HepG2 (cell line): ENCODE measurements at regions not wholly inside any gene's neighbourhood (a gene's known extent, or its start where the extent isn't known, plus 50 kb on each side); places are given as distances from the start of the nearest gene placed in this dataset.

Experiments used
- ATF7 ChIP-seq, 2 experiments: fragments of 450-650 bp in 1 of 2; sonication (generic) in 1 of 2; formaldehyde crosslinking in 1 of 2; IDR thresholded peaks; 2 replicates each; pipeline versions ENCODE4 v1.4.0 to v1.6.1; 2016 to 2020; ENCODE audit warnings: antibody characterized with exemption in 1 of 2, mild to moderate bottlenecking in 1 of 2, missing genetic modification reagents in 1 of 2
- CEBPB ChIP-seq: IDR thresholded peaks from 2 replicates; pipeline ENCODE4 v1.6.1; 2011; ENCODE audit warnings: low read depth, low read length, improper control_type of control experiment, borderline replicate concordance
- HNF4G ChIP-seq, 2 experiments: sonication (generic) in 1 of 2; formaldehyde crosslinking in 1 of 2; IDR thresholded peaks; 2 replicates each; pipeline versions ENCODE4 v1.4.0 to v1.6.1; 2011 to 2020; ENCODE audit warnings: borderline replicate concordance in 2 of 2, low read depth in 2 of 2, mild to moderate bottlenecking in 2 of 2, low read length in 1 of 2, missing genetic modification reagents in 1 of 2, moderate library complexity in 1 of 2
- HOXA5 ChIP-seq: sonication (generic); formaldehyde crosslinking; IDR thresholded peaks from 2 replicates; pipeline ENCODE4 v1.4.0; 2020; ENCODE audit warnings: missing genetic modification reagents
- NR2C2 ChIP-seq: sonication (generic); formaldehyde crosslinking; IDR thresholded peaks from 2 replicates; pipeline ENCODE4 v1.4.0; 2020; ENCODE audit warnings: missing genetic modification reagents, mild to moderate bottlenecking, moderate library complexity, borderline replicate concordance
- SMAD3 ChIP-seq: sonication (generic); formaldehyde crosslinking; IDR thresholded peaks from 2 replicates; pipeline ENCODE4 v1.4.0; 2020; ENCODE audit warnings: missing genetic modification reagents
- TOE1 ChIP-seq: sonication (generic); formaldehyde crosslinking; IDR thresholded peaks from 2 replicates; pipeline ENCODE4 v1.4.0; 2020; ENCODE audit warnings: mild to moderate bottlenecking, missing genetic modification reagents
- USF2 ChIP-seq, 2 experiments: sonication (generic) in 1 of 2; formaldehyde crosslinking in 1 of 2; IDR thresholded peaks; 2 replicates each; pipeline versions ENCODE4 v1.5.1 to v1.6.1; 2011 to 2020; ENCODE audit warnings: borderline replicate concordance in 1 of 2, low read depth in 1 of 2, low read length in 1 of 2, mild to moderate bottlenecking in 1 of 2, missing genetic modification reagents in 1 of 2, moderate library complexity in 1 of 2
- ZNF619 ChIP-seq: sonication (generic); formaldehyde crosslinking; IDR thresholded peaks from 2 replicates; pipeline ENCODE4 v1.4.0; 2020; ENCODE audit warnings: mild to moderate bottlenecking, missing genetic modification reagents
- TF ChIP-seq, protein P1 (sequence below): sonication (generic); formaldehyde crosslinking; IDR thresholded peaks from 2 replicates; pipeline ENCODE4 v1.5.0; 2020; ENCODE audit warnings: mild to moderate bottlenecking, missing genetic modification reagents, moderate library complexity

- TF ChIP-seq TOE1 (CRISPR knock-in tag) (no peak), ATF7 (IDR thresholded peaks at IDR 0.05) (no peak), ATF7 (CRISPR knock-in tag; IDR thresholded peaks at IDR 0.05) (peak; percentile 34; the same call in 1 of the 2 replicates), NR2C2 (CRISPR knock-in tag) (no peak), HOXA5 (CRISPR knock-in tag) (no peak), SMAD3 (CRISPR knock-in tag) (no peak), USF2 (IDR thresholded peaks at IDR 0.05; ENCODE audit: low read depth, low read length) (no peak), USF2 (CRISPR knock-in tag; IDR thresholded peaks at IDR 0.05; ENCODE audit: borderline replicate concordance) (0 out of 2 replicates have a peak, but pooled peaks have one; percentile 29), HNF4G (IDR thresholded peaks at IDR 0.05; ENCODE audit: borderline replicate concordance, low read depth, low read length) (no peak), HNF4G (CRISPR knock-in tag; IDR thresholded peaks at IDR 0.05; ENCODE audit: borderline replicate concordance, low read depth) (no peak), ZNF619 (0 out of 2 replicates have a peak, but pooled peaks have one; percentile 27), CEBPB (no peak)
- TF ChIP-seq, protein P1, sequence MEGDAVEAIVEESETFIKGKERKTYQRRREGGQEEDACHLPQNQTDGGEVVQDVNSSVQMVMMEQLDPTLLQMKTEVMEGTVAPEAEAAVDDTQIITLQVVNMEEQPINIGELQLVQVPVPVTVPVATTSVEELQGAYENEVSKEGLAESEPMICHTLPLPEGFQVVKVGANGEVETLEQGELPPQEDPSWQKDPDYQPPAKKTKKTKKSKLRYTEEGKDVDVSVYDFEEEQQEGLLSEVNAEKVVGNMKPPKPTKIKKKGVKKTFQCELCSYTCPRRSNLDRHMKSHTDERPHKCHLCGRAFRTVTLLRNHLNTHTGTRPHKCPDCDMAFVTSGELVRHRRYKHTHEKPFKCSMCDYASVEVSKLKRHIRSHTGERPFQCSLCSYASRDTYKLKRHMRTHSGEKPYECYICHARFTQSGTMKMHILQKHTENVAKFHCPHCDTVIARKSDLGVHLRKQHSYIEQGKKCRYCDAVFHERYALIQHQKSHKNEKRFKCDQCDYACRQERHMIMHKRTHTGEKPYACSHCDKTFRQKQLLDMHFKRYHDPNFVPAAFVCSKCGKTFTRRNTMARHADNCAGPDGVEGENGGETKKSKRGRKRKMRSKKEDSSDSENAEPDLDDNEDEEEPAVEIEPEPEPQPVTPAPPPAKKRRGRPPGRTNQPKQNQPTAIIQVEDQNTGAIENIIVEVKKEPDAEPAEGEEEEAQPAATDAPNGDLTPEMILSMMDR, result 0 out of 2 replicates have a peak, but pooled peaks have one; percentile 14
These were observed 148.1 kb downstream of the CEBPB start for GRCh38 chr20:50338479-50339391.
